Erythroblast (primary cell): ENCODE measurements at regions not wholly inside any gene's neighbourhood (a gene's known extent, or its start where the extent isn't known, plus 50 kb on each side); places are given as distances from the start of the nearest gene placed in this dataset.
"Not testable (repeated sequence)": the region's sequence is repeated elsewhere in the genome, so short reads cannot be mapped to it uniquely, and the experiment has no call there.

Source experiments
- DNase-seq, 2 experiments: peaks; one replicate each; lab custom pipeline; 2025; lab: John Stamatoyannopoulos, UW
- GATA1 ChIP-seq: IDR thresholded peaks from 2 replicates; pipeline ENCODE4 v1.6.1; 2011; ENCODE audit warnings: low read depth, mild to moderate bottlenecking, control low read depth, low read length, moderate library complexity
- POLR2A ChIP-seq: IDR thresholded peaks from 2 replicates; pipeline ENCODE4 v1.6.1; 2011; ENCODE audit warnings: mild to moderate bottlenecking, low read length

- TF ChIP-seq GATA1 (no peak), POLR2A (no peak)
- no peak for DNase-seq
These were observed 2103.5 kb downstream of the TP53TG3F start for GRCh38 chr16:35562919-35563318.

DNA sequence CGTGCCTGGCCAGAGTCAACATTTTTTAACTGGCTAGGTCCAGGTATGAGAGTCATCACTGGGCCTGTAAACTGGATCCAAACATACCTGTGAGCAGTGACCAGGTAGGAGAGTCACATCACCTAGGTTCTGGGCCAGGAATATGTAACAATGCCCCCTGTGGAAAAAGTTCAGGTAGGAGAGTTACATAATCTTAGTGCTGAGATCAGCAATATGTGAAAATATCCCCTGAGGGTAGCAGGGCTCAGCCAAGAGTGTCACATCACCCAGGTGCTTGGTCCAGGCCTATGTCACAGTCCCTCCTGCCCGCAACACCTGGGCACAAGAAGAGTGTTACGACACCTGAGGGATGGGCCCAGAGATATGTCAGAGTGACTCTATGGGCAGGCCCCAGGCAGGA is 2104.7 kb downstream of the TP53TG3F start:
- TF ChIP-seq POLR2A: no peak
- TF ChIP-seq GATA1: no peak
- DNase-seq: no peak

DNA sequence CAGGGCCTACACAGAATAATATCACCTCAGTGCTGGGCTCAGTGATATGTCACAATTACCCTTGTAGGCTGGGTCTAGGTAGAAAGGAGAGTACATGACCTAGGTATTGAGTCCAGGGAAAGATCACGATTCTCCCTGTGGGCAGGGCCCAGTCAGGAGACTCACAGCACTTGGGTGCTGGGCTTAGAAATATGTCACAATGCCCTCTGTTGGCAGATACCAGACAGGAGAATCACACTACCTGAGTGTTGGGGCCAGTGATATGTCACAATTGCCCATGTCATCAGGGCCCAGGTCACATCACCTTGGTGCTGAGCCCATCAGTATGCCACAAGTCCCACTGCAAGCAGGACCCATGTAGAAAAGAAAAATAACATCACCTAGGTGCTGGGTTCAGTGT is 2105.5 kb downstream of the TP53TG3F start:
- DNase-seq: no peak
- TF ChIP-seq POLR2A (no peak), GATA1 (no peak)

DNA sequence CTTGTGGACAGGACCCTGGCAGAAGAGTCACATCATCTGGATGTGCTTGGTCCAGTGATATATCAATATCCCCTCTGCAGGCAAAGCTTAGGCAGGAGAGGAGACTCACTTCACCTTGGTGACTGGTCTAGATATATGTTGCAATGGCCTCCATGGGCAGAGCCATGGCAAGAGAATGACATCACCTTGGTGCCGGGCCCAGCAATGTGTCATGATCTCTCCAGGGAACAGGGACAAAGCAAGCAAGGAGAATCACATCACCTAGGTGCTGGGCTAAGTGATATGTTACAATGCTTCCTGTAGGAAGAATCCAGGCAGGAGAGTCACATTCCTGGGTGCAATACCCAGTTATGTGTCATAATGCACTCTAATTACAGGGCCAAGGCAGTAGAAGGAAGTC is 2106.2 kb downstream of the TP53TG3F start:
- no peak for DNase-seq
- no peak for TF ChIP-seq POLR2A
- no peak for TF ChIP-seq GATA1

GRCh38 chr16:35569413-35569812 is 2110.0 kb downstream of the TP53TG3F start:
- no peak for DNase-seq
- TF ChIP-seq POLR2A (no peak), GATA1 (no peak)

DNA sequence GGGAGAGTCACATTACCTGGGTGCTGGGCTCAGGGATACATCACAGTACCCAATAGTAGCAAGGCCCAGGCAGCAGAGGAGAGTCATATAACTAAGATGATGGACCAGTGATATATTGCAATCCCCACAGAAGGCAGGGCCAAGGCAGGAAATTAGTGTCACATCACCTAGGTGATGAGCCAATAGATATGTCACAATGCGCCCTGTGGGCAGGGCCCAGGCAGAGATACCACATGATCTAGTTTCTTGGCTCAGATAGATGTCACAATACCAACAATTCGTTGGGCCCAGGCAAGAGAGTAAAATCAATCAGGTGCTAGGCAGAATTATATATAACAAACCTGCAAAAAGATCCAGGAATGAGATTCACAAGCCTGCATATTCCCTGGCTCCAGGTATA is 2111.5 kb downstream of the TP53TG3F start:
- no peak for TF ChIP-seq POLR2A
- no peak for TF ChIP-seq GATA1
- no peak for DNase-seq

DNA sequence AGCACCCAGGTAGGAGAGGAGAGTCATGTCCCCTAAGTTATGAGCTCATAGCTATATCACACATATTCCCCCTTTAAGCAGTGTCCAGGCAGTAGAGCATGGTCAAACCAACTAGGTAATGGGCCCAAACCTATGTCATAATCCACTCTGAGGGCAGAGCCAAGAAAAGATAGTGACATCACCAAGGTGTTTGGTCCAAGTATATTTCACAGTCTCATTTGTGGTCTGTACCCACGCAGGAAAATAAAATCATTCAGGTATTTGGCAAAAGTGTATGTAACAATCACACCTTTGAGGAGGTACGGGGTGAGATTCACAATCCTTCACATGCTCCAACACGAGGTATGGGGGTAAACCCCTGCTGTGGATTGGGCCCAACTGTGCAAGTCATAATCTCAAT is 2112.8 kb downstream of the TP53TG3F start:
- TF ChIP-seq POLR2A (no peak), GATA1 (no peak)
- DNase-seq: no peak

DNA sequence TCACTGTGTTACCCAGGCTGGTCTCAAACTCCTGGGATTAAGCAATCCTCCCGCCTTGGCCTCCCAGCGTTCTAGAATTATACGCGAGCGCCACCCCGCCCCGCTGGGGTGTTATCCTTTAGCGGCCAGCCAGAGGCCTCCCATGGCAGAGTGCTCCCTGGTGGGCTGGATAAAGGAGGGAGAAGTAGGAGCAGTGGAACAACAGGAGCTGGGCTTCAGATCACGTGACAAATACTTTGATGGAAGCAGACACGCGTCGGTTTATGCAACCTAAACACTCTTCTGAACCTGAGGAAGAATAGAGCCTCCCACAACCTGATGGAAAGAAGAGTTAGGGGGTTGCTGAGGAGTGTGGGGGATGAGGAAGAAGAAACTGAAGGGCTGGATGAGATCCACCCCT is 2114.0 kb downstream of the TP53TG3F start:
- TF ChIP-seq POLR2A (no peak), GATA1 (no peak)
- no peak for DNase-seq

DNA sequence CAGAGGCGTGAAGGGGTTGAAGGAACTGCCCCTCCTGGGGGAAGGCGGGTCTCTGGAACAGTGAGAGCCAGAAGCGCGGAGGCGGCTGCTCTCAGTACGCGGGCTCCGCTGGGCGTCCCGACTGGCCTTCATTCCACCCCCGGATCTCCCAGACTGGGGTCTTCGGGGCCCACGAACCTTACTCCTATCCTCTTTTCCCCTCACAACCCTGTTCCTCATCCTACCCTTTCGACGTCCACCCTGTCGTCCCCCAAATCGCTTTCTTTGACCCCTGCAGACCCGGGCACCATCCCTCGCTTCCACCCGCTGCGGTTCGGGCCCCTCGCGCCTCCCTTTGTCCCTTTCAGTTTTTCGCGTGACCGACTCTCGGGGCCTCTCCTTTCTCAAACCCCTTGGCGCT is 2114.6 kb downstream of the TP53TG3F start:
- DNase-seq: no peak
- TF ChIP-seq POLR2A (no peak), GATA1 (no peak)

GRCh38 chr16:35574454-35575431 is 2115.3 kb downstream of the TP53TG3F start:
- no peak for TF ChIP-seq POLR2A
- TF ChIP-seq GATA1: no peak
- DNase-seq: no peak

- DNase-seq: no peak
- no peak for TF ChIP-seq GATA1
- no peak for TF ChIP-seq POLR2A
These were observed 2116.0 kb downstream of the TP53TG3F start for GRCh38 chr16:35575432-35575821.

DNA sequence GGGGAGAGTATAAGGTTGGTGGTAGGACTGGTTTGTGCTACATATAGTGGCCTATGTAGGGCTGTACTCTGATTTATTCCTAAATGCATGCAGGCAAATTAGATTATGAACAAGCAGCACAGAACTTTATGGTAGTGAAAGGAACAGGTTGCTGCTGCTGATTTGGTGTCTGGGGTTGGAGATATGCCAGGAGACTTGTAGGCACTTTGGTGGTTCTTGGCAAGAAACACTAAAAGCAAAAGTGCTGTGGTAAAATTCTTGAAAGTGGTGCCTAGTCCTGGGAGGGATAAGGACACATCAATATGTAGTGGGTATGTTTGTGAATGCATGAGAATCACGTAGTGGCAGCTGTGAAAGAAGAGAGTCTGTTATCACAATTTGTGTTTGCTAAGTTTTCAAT is 2126.0 kb downstream of the TP53TG3F start:
- TF ChIP-seq POLR2A (no peak), GATA1 (no peak)

DNA sequence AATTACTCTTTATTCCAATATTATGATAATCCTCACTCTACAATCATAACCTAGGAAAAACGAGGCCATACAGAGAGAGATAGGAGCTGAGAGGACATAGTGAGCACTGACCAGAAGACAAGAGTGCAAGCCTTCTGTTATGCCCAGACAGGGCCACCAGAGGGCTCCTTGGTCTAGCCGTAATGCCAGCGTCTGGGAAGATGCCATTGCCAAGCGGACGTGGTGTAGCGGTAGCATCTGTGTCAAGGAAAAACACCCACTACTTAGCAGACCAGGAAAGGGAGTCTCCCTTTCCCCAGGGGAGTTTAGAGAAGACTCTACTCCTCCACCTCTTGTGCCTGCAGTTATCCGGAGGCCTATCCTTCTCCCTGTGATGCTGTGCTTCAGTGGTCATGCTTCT is 2131.5 kb downstream of the TP53TG3F start:
- not testable (repeated sequence) for DNase-seq

More for the DNA sequence above, 2126.0 kb downstream of the TP53TG3F start:
- no peak for DNase-seq

DNA sequence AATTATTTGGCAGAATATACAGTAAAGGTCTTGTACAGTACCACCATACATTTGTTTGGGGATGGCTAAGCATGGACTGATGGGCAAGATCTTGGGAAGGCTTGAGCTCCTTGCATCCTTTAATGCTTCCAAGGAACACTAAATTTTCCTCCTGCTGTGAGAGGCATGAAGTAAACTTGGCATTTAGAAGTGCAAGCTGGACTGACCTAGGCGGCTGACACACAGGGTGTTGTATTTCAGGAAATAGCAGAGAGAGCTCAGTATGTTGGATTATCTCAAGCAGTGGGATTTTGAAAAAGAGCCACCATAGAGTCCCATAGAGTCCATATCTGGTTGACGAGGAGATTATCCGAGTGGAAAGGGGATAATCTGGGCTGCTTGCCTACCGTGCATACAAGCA is 2137.1 kb downstream of the TP53TG3F start:
- no peak for DNase-seq
- no peak for TF ChIP-seq GATA1
- no peak for TF ChIP-seq POLR2A
